ENCODE measurements at regions not wholly inside any gene's neighbourhood (a gene's known extent, or its start where the extent isn't known, plus 50 kb on each side); places are given as distances from the start of the nearest gene placed in this dataset.
"Not testable (repeated sequence)": the region's sequence is repeated elsewhere in the genome, so short reads cannot be mapped to it uniquely, and the experiment has no call there.

GRCh38 chr9:41839786-41840185 is 289.4 kb downstream of the CNTNAP3B start:
- H3K4me1 Mint-ChIP-seq; ATAC-seq; H3K36me3 Mint-ChIP-seq; DNase-seq; H3K9me3 Mint-ChIP-seq (ENCODE audit: low read depth); H3K4me3 Mint-ChIP-seq; H3K27ac Mint-ChIP-seq; H3K27me3 Mint-ChIP-seq; CTCF ChIA-PET: not testable (repeated sequence)

GRCh38 chr9:41838953-41839352 is 290.3 kb downstream of the CNTNAP3B start:
- DNase-seq; H3K27ac Mint-ChIP-seq; H3K36me3 Mint-ChIP-seq; H3K4me1 Mint-ChIP-seq; H3K27me3 Mint-ChIP-seq; ATAC-seq; H3K4me3 Mint-ChIP-seq; CTCF ChIA-PET; H3K9me3 Mint-ChIP-seq (ENCODE audit: low read depth): not testable (repeated sequence)

GRCh38 chr9:41838562-41838851 is 290.7 kb downstream of the CNTNAP3B start:
- DNase-seq; CTCF ChIA-PET; H3K4me1 Mint-ChIP-seq; H3K4me3 Mint-ChIP-seq; ATAC-seq; H3K36me3 Mint-ChIP-seq; H3K9me3 Mint-ChIP-seq (ENCODE audit: low read depth); H3K27ac Mint-ChIP-seq; H3K27me3 Mint-ChIP-seq: not testable (repeated sequence)

GRCh38 chr9:41837684-41838561 is 291.3 kb downstream of the CNTNAP3B start:
- H3K36me3 Mint-ChIP-seq; H3K27me3 Mint-ChIP-seq; ATAC-seq; DNase-seq; H3K9me3 Mint-ChIP-seq (ENCODE audit: low read depth); H3K27ac Mint-ChIP-seq; H3K4me3 Mint-ChIP-seq; CTCF ChIA-PET; H3K4me1 Mint-ChIP-seq: not testable (repeated sequence)

- DNase-seq; H3K27me3 Mint-ChIP-seq; CTCF ChIA-PET; H3K4me3 Mint-ChIP-seq; H3K4me1 Mint-ChIP-seq; H3K36me3 Mint-ChIP-seq; H3K27ac Mint-ChIP-seq; ATAC-seq; H3K9me3 Mint-ChIP-seq (ENCODE audit: low read depth): not testable (repeated sequence)
Measured at GRCh38 chr9:41833108-41833507, 296.1 kb downstream of the CNTNAP3B start.

GRCh38 chr9:41824723-41825122 is 304.5 kb downstream of the CNTNAP3B start:
- ATAC-seq; H3K27me3 Mint-ChIP-seq; H3K9me3 Mint-ChIP-seq (ENCODE audit: low read depth); H3K27ac Mint-ChIP-seq; H3K4me1 Mint-ChIP-seq; CTCF ChIA-PET; DNase-seq; H3K36me3 Mint-ChIP-seq; H3K4me3 Mint-ChIP-seq: not testable (repeated sequence)

GRCh38 chr9:41802706-41803105 is 326.5 kb downstream of the CNTNAP3B start:
- CTCF ChIA-PET, H3K4me1 Mint-ChIP-seq, H3K36me3 Mint-ChIP-seq: not testable (repeated sequence)

GRCh38 chr9:41798684-41799083 is 330.5 kb downstream of the CNTNAP3B start:
- ATAC-seq, CTCF ChIA-PET, H3K4me3 Mint-ChIP-seq: not testable (repeated sequence)

More at GRCh38 chr9:41802706-41803105, 326.5 kb downstream of the CNTNAP3B start:
- ATAC-seq; H3K4me3 Mint-ChIP-seq; DNase-seq; H3K27me3 Mint-ChIP-seq; H3K27ac Mint-ChIP-seq; H3K9me3 Mint-ChIP-seq (ENCODE audit: low read depth): not testable (repeated sequence)

GRCh38 chr9:41790719-41791363 is 338.4 kb downstream of the CNTNAP3B start:
- not testable (repeated sequence) for H3K4me1 Mint-ChIP-seq

More at GRCh38 chr9:41798684-41799083, 330.5 kb downstream of the CNTNAP3B start:
- H3K27ac Mint-ChIP-seq; H3K36me3 Mint-ChIP-seq; H3K27me3 Mint-ChIP-seq; H3K9me3 Mint-ChIP-seq (ENCODE audit: low read depth); DNase-seq; H3K4me1 Mint-ChIP-seq: not testable (repeated sequence)

GRCh38 chr9:41790007-41790406 is 339.2 kb downstream of the CNTNAP3B start:
- H3K36me3 Mint-ChIP-seq; H3K4me1 Mint-ChIP-seq; H3K4me3 Mint-ChIP-seq; ATAC-seq; H3K27ac Mint-ChIP-seq; H3K9me3 Mint-ChIP-seq (ENCODE audit: low read depth); CTCF ChIA-PET; DNase-seq; H3K27me3 Mint-ChIP-seq: not testable (repeated sequence)

More at GRCh38 chr9:41790719-41791363, 338.4 kb downstream of the CNTNAP3B start:
- H3K36me3 Mint-ChIP-seq; H3K9me3 Mint-ChIP-seq (ENCODE audit: low read depth); DNase-seq; H3K4me3 Mint-ChIP-seq; ATAC-seq; CTCF ChIA-PET; H3K27ac Mint-ChIP-seq; H3K27me3 Mint-ChIP-seq: not testable (repeated sequence)

- ATAC-seq; H3K27me3 Mint-ChIP-seq; CTCF ChIA-PET; H3K36me3 Mint-ChIP-seq; DNase-seq; H3K9me3 Mint-ChIP-seq (ENCODE audit: low read depth); H3K4me3 Mint-ChIP-seq; H3K4me1 Mint-ChIP-seq; H3K27ac Mint-ChIP-seq: not testable (repeated sequence)
Measured at GRCh38 chr9:41789387-41789786, 339.8 kb downstream of the CNTNAP3B start.

- H3K27me3 Mint-ChIP-seq; H3K4me3 Mint-ChIP-seq; DNase-seq; CTCF ChIA-PET; ATAC-seq; H3K36me3 Mint-ChIP-seq; H3K9me3 Mint-ChIP-seq (ENCODE audit: low read depth); H3K27ac Mint-ChIP-seq; H3K4me1 Mint-ChIP-seq: not testable (repeated sequence)
Measured at GRCh38 chr9:41787951-41788350, 341.3 kb downstream of the CNTNAP3B start.

- DNase-seq; ATAC-seq; H3K9me3 Mint-ChIP-seq (ENCODE audit: low read depth); H3K4me1 Mint-ChIP-seq; CTCF ChIA-PET; H3K4me3 Mint-ChIP-seq; H3K36me3 Mint-ChIP-seq; H3K27me3 Mint-ChIP-seq; H3K27ac Mint-ChIP-seq: not testable (repeated sequence)
Measured at GRCh38 chr9:41787270-41787669, 342.0 kb downstream of the CNTNAP3B start.

- H3K27ac Mint-ChIP-seq; ATAC-seq; H3K4me1 Mint-ChIP-seq; DNase-seq; H3K9me3 Mint-ChIP-seq (ENCODE audit: low read depth); CTCF ChIA-PET; H3K27me3 Mint-ChIP-seq; H3K36me3 Mint-ChIP-seq; H3K4me3 Mint-ChIP-seq: not testable (repeated sequence)
Measured at GRCh38 chr9:41784006-41784405, 345.2 kb downstream of the CNTNAP3B start.

Measured in activated CD8-positive, alpha-beta memory T cell treated with anti-CD3 and anti-CD28 coated beads, Interleukin-2, amount 10 ng/mL, durations not matched to agents 7 days and 5 days (primary cell).